Activated naive CD8-positive, alpha-beta T cell treated with anti-CD3 and anti-CD28 coated beads, Interleukin-2, amount 50 U/mL, for 16 hours (primary cell): ENCODE measurements at regions not wholly inside any gene's neighbourhood (a gene's known extent, or its start where the extent isn't known, plus 50 kb on each side); places are given as distances from the start of the nearest gene placed in this dataset.
"Not testable (repeated sequence)": the region's sequence is repeated elsewhere in the genome, so short reads cannot be mapped to it uniquely, and the experiment has no call there.

Experiments used
- DNase-seq: peaks from one replicate; pipeline ENCODE4 v3.0.0-alpha.2; 2020; ENCODE audit warnings: low read depth, low spot score

DNA sequence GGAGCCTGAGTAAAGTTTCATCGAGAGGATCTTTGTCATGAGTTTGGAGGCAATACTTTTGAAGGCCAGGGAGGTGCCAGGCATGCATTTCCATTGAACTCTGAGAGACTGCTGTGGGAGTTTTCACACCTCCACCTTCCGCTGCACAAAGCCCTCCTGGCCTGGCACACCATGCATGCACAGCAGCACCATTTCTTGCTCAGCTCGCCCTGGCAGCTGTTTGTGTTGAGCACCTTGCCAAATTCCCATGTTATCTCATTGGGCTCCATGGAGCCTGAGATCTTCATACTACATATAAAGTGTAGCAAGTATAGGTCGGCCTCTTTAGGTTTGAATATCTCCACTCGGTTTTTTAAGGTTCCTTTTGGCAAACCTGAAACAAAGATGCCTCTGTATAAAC is 125.7 kb upstream of the CLINT1 start:
- no peak for DNase-seq

DNA sequence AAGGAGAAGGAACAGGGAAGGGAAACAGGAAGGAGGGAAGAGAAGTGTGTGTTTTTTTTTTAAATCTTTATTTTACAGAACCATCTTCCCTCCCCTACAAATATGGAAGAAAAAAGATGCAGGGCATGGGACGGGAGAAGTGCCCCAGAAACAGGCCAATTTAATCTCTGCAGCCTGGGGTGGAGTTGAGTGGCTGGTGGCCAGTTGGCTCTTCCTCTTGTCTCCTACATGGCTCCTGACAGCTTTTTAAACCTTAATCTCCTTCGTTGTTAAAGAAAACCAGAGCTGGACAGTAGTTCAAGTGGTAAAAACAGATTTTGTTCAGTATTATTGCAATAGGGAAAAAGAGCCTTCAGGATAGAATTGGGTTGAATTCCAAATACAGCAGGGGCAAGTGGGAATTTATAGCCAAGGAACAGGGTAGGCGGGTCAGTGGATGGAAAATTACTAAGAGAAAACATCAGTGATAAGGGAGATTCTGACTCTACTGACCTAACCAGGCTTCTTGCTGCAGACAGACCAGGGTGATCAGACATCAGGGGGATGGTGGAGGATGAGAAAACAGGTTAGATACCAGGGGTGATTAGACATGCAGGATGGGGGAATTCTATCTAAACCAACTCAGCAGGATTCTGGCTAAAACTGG is 125.1 kb upstream of the CLINT1 start:
- DNase-seq = no peak

DNA sequence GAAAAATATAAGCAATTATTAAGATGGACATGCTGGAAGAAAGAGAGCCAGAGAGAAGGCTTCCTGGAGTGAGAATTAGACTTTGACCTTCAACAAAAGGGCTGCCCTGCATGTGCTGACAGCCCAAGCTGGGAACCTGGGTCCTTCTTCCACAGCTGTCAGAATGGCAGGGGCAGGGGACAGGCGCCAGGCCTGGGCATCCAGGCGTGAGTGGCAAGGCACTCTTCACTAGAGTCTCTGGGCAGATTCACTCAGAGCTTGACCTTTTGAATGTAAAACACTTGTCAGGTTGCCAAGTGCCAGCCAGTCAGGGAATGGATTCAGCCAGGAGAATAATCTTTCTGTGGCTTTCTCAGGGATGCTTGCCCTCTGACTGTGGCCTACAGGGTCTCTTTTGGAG is 119.1 kb upstream of the CLINT1 start:
- no peak for DNase-seq

DNA sequence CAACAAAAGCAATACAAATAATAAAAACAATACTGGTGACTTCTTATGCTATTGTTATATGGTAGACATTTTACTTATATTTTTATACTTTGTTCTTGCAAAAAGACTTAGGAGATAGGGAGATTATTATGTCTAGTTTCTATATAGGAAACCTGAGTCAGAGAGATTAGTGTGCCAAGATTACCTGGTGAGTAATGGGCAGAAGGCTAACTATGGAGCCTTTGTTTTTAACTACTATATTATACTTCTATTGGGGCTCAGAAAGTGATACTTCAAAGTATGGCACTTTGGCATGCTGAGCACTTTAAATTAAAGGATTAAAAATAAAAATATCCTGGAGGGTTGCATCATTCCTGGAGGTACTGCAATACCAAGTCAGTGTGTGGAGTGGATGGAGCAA is 117.5 kb upstream of the CLINT1 start:
- no peak for DNase-seq

DNA sequence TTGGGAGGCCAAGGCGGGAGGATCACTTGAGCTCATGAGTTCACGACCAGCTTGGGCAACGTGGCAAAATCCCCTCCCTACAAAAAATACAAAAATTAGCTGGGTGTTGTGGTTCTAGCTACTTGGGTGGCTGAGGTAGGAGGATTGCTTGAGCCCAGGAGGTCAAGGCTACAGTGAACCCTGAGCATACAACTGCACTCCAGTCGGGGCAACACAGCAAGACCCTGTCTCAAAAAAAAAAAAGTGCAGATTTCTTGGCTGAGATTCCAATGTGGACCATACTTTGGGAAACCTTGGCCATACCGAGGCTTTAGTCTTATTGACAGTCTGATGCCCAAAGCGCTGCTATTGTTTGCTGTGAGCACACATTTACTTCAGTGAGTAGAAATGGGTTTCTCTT is 113.6 kb upstream of the CLINT1 start:
- no peak for DNase-seq

DNA sequence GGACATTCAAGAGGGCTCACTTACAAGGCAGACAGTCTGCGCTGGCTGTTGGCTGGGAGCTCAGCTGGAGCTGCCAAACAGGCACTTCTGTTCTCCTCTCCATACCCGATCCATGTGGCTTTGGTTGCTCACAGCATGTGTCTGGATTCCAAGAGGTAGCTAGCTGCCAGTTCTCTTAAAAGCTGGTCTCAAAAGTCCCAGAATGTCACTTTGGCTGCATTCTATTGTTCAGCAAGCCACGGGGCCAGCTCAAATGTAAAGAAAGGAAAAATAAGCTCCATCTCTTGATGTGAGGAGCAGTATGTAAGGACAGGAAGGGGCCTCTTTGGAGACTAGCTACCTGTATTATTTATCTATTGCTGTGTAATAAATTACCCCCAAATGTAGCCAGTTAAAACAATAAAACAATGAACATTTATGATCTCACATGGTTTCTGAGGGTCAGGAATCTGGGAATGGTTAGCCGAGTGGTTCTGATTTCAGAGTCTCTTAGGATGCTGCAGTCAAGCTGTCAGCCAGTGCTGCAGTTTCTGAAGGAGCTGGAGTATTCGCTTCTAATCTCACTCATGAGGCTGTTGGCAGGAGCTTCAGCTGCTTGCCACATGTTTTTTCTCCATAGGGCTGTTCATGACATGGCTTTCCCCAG is 112.7 kb upstream of the CLINT1 start:
- DNase-seq = no peak

DNA sequence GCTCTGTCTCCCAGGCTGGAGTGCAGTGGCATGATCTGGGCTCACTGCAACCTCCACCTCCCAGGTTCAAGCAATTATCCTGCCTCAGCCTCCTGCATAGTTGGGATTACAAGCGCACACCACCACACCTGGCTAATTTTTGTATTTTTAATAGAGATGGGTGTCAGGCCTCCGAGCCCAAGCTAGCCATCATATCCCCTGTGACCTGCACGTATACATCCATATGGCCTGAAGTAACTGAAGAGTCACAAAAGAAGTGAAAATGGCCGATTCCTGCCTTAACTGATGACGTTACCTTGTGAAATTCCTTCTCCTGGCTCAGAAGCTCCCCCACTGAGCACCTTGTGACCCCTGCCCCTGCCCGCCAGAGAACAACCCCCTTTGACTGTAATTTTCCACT is 109.6 kb upstream of the CLINT1 start:
- not testable (repeated sequence) for DNase-seq

DNA sequence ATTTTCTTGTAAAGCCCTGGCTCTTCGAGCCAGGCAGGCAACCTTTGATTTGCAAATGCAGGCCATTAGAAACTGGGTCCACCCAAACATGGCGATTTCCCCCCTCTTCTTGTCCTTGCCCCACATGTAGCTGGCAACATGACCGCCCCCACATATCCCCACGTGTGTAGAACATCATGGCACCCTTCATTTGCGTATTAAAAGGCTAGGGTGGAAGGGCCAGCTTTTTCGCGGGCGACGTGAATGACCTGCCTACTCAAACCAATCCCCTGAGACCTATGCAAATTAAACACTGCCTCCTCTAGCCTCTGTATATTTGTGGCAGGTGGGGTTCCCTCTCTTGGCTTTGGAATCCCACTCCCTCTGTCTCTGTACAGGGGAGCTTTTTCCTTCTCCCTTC is 107.0 kb upstream of the CLINT1 start:
- DNase-seq = no peak

DNA sequence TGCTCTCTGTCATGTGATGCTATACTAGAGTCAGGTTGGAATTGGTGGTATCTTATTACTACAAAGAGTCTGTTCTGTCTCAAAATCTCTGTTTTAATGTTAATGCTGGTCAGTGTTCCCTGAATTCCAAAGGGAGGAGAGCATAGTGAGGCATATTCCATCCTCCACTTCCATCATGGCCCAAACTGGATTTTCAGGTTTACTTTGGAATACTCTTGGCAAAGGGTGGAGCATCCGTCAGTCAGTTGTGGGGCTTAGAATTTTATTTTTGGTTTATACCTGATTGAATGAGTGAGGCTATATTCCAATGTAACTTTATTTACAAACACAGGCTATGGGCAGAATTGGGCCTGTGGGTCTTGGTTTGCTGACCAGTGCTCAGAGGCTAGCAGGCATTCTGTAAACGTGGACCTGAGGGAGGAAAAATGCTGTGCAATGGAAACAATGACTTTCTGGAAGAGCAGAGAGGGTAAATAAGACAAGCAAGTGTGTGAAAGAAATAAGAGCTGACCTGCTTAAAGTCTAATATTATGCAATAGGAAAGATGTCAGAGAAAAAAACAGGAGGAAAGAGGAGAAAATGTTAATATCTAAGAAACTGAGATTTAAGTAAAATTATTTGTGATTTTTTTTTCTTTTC is 106.2 kb upstream of the CLINT1 start:
- DNase-seq = no peak

DNA sequence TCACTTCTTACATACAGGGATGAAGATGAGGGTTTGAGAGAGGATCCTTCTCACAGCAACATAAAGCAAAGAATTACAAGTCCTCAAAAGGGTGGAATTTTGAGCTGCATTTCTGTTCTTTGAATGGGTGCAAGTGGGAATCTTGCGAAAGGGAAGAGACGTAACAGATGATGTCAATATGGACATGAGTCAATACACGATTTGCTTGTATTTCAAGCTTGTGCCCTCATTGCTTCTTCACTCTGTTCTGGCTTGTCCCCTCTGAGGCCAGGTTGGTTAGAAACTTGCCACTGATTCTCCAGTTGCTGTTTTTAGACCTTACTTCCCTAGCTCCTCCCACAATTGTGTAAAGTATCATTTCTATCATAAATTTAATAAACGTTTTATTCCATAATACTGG is 104.8 kb upstream of the CLINT1 start:
- DNase-seq = no peak

DNA sequence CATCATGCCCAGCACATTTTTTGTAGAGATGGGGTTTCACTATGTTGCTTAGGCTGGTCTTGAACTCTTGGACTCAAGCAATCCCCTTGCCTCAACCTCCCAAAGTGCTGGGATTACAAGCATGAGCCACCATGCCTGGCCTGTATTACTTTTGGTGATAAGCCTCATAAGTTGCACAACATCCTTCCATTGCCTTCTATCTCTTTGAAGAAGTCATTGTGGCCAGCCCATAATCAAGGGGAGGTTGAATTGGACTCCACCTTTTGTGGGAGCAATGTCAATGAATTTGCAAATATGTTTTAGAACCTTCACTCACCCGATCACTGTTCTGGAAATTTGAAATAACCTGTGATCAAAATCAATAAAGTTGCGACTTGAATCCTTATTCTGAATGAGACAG is 104.3 kb upstream of the CLINT1 start:
- no peak for DNase-seq

DNA sequence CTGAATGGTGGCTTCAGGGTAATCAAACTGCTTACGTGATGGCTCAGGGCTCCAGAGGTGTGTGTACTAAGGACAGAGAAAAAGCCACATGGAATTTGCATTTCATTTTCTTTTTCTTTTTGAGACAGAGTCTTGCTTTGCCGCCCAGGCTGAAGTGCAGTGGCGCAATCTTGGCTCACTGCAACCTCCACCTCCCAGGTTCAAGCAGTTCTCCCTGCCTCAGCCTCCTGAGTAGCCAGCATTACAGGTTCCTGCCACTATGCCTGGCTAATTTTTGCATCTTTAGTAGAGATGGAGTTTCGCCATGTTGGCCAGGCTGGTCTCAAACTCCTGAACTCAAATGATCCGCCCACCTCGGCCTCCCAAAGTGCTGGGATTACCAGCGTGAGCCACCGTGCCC is 103.7 kb upstream of the CLINT1 start:
- not testable (repeated sequence) for DNase-seq

DNA sequence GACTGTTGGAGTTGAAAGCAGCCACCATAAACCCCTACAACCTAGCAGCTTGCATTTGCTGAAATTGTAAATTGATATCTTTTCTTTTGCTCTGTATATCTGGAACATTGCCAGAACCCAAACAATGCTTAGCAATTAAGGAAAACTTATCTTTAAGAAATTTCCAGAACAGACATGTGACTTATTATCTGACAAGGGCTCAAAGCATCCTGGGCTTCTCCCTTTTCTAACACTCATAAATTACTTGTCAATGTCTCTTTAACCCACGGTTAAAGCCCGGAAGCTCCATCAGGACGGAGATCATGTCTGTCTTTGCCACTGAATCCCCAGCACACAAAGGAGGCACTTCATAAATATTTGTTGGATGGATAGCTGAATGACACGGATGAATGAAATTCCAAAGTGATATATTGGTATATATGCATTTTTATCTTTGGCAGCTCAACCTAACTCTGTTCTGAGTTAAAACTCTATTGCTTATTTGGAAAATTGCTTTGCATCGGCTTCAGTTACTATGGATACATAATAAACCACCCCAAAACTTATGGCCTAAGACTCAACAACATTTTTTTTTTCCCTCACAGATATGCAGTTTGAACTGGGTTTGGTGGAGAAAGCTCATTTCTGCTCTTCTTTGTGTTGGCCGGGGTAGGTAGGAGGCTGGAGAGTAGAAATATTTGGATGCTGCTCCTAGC is 103.1 kb upstream of the CLINT1 start:
- DNase-seq = no peak

DNA sequence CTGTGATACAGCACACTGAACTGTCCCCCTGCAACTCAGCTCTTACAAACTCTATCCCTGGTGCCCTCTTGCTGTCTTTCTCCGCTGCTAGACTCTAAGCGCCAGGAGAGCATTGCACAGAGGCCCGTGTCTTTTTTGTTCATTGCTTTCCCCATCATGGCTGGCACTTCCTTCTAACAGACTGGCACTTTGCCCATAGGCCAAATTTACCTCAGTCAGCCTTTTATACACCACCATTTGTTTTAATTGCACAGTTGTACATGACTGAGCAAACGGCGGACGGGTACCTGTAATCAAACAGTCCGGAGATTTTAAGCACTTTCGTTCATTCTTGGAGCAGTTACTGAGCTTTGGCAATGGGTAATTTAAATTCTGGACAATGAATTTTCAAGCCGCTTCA is 102.2 kb upstream of the CLINT1 start:
- DNase-seq = no peak

DNA sequence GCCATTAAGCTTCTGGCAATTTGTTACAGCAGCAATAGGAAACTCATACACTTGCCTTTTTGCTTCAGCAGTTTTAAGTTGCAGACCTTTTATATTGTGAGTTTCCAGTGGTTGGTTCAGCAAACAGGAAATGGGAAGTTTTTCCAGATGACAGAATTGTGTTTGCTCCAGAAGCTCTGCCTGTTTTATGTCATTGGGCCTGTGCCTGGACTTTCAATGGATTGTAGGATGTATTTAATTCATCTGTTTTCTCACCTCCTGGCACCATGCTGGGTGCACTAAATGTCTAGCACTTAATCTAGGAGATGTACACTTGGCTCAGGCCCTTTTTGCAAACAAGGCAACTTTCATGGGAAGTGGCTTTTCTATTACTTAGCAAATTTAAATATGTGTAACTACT is 100.4 kb upstream of the CLINT1 start:
- no peak for DNase-seq

DNA sequence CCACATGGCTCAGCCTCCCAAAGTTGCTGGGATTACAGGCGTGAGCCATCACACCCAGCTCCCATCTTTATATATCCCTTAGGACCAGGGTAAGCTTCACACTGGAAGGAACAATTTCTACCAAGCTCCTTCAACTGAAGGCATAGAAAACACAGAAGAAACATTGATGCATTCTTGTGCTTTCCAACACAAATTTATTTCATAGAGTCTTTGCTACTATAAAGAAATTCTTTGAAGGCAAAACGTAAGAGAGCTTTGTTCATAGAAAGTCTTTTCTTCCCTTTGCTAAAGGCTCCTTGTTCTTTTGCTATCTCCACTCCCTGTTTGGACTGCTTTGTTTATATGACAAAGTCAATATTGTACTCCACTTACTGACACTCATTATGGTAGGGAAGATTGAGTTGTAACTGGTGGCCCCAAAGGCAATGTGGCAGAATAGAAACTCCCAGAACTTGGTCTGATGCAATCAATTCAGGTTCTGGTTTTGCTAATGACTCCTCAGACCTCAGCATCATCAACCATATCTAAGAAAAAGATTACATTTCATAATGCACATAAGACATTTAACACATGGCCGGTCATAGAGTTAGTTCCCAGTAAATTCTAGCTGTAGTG is 97.4 kb upstream of the CLINT1 start:
- no peak for DNase-seq

DNA sequence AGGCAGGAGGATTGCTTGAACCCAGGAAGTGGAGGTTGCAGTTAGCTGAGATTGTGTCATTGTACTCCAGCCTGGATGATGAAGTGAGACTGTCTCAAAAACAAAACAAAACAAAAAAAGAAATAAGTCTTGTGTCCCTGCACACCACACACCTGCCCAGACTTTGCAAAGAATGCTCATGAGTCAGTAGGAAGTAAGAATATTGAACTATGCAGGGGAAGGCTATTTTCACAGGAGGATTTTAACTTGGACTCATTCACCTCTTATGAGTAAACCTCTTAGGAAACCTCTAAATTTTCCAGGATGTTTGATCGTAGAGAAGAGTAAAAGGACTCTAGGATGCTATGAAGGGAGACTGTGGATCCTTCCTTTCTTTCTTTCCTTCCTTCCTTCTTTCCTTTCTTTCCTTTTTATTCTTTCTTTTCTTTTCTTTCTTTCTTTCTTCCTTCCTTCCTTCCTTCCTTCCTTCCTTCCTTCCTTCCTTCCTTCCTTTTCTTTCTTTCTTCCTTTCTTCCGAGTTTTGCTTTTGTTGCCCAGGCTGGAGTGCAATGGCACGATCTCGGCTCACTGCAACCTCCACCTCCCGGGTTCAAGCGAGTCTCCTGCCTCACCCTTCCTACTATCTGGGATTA is 96.7 kb upstream of the CLINT1 start:
- DNase-seq = no peak

DNA sequence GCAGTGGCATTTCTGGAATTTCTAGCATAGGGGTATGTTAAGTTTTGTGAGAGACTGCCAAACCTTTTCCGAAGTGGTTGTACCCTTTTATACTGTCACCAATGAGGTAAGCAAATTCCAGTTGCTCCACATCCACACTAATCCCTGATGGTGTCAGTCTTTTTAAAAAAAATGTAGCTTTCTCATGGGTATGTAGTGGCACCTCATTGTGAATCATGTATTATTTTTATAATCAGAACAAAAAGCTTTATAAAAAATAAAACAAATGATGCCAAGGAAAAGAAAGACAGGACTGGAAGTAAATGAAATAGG is 93.4 kb upstream of the CLINT1 start:
- no peak for DNase-seq

DNA sequence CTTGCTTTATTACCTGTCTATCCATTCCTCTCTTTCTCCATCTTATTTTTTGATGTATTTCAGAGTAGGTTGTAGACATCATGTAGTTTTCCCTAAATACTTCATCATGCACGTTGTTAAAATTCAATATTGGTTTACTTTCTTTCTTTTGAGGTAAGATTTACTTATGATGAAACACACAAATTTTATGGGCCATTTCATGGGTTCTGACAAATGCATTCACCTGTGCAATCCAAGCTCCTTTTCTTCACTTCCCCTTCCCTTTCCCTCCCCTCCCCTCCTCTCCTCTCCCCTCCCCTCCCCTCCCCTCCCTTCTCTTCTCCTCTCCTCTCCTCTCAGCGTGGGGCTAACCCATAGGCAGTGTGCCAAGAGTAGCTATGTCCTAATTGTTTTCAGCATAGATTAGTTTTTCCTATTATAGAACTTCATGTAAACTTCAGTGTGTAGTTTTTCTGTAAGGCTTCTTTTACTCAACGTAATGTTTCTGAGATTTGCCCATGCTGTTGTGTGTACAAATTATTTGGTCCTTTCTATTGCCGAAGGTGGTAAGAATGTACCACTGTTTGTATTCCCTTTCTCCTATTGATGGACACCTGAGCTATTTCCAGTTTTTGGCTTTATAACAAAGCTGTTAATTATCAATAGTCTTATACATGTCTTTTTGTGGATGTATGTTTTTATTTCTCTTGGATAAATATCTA is 92.9 kb upstream of the CLINT1 start:
- DNase-seq = no peak

DNA sequence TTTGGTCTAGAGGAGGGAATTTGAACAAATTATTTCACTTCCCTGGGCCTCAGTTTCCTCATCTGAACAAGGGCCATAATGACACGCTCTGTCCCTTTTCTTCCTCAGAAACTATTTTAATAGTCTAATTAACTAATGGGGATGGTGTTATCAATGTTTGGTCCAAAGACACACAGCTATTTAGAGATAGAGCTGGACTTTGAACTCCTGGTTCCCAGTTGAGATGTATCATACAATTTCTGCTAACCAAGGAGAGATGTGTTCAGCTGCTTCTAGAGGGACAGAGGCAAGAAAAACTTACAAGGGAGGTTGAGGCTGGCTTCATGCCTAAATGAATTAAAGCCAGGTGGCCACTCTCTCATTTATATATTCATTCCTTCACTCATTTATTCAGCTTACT is 90.6 kb upstream of the CLINT1 start:
- DNase-seq = no peak

DNA sequence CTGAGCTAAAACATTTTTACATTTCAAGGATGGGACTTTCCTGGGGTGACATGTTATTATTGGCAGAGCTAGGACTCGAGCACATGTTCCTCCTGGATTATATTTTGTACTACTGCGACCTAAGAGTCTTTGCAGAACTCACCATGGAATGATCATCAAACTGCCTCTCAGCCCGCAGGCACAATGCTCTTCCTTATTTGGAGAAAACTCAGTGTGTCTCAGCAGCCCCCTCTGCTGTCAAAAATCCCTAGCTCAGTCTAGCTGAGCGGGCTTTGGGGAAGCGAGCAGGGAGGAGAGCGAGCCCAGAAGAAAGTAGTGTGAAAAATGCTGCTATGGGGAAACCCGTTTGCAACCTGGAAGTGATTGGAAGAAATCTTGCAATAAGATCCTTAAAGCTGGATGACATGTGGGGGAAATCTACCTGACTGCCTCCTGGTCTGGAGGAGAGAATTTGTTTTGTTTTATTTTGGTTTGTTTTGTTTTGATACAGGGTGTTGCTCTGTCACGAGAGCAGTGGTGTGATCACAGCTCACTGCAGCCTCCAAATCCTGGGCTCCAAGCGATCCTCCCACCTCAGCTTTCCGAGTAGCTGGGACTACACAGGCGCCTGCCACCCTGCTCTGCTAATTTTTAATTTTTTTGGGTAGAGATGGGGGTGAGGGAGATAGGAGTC is 89.9 kb upstream of the CLINT1 start:
- DNase-seq = peak; percentile 40
